Brain microvascular endothelial cell (primary cell): ENCODE measurements at regions not wholly inside any gene's neighbourhood (a gene's known extent, or its start where the extent isn't known, plus 50 kb on each side); places are given as distances from the start of the nearest gene placed in this dataset.
A peak's percentile ranks its signal among the peaks of the same experiment; 100 is the strongest.
"Not testable (repeated sequence)": the region's sequence is repeated elsewhere in the genome, so short reads cannot be mapped to it uniquely, and the experiment has no call there.

ENCODE experiments used
- DNase-seq: peaks from one replicate; pipeline ENCODE4 v3.0.0-alpha.2; 2020
- H3K27ac ChIP-seq: fragments of 250-450 bp; sonication (Bioruptor Pico); 2 replicates; pipeline ENCODE4 v1.5.1; 2020; ENCODE audit warnings: mild to moderate bottlenecking, moderate library complexity
- H3K27me3 ChIP-seq: fragments of 250-450 bp; sonication (Bioruptor Pico); replicated peaks from 2 replicates; pipeline ENCODE4 v1.5.1; 2020; ENCODE audit warnings: mild to moderate bottlenecking
- H3K36me3 ChIP-seq: fragments of 250-450 bp; sonication (Bioruptor Pico); replicated peaks from 2 replicates; pipeline ENCODE4 v1.5.1; 2020; ENCODE audit warnings: mild to moderate bottlenecking
- H3K4me3 ChIP-seq: 2 replicates; pipeline ENCODE4 v1.5.1; 2011; ENCODE audit warnings: low read depth, mild to moderate bottlenecking, control low read depth, low read length, moderate library complexity
- in situ Hi-C: cut with HindIII; loops from 2 replicates; pipeline ENCODE4 v1.10.0; 2017; ENCODE audit warnings: low sequenced_read_pairs, low pct_ligation_motif_present
- TF ChIP-seq, protein P1 (sequence below): IDR thresholded peaks from 2 replicates; pipeline ENCODE4 v1.5.1; 2011; ENCODE audit warnings: low read depth, mild to moderate bottlenecking, moderate library complexity, low read length, control low read depth, inconsistent platforms; ENCODE audit errors: missing control alignments

- H3K27ac ChIP-seq = no peak overlapping the region
- no peaks in the 10 kb centered on the region for H3K36me3 ChIP-seq
- in situ Hi-C loops = no loop called here
- no peak overlapping the region for H3K4me3 ChIP-seq
- TF ChIP-seq, protein P1, sequence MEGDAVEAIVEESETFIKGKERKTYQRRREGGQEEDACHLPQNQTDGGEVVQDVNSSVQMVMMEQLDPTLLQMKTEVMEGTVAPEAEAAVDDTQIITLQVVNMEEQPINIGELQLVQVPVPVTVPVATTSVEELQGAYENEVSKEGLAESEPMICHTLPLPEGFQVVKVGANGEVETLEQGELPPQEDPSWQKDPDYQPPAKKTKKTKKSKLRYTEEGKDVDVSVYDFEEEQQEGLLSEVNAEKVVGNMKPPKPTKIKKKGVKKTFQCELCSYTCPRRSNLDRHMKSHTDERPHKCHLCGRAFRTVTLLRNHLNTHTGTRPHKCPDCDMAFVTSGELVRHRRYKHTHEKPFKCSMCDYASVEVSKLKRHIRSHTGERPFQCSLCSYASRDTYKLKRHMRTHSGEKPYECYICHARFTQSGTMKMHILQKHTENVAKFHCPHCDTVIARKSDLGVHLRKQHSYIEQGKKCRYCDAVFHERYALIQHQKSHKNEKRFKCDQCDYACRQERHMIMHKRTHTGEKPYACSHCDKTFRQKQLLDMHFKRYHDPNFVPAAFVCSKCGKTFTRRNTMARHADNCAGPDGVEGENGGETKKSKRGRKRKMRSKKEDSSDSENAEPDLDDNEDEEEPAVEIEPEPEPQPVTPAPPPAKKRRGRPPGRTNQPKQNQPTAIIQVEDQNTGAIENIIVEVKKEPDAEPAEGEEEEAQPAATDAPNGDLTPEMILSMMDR = no peak
- DNase-seq = no peak
- no peaks in the 10 kb centered on the region for H3K27me3 ChIP-seq
These were observed 230.0 kb upstream of the RGMB start for GRCh38 chr5:98543490-98543889.

DNA sequence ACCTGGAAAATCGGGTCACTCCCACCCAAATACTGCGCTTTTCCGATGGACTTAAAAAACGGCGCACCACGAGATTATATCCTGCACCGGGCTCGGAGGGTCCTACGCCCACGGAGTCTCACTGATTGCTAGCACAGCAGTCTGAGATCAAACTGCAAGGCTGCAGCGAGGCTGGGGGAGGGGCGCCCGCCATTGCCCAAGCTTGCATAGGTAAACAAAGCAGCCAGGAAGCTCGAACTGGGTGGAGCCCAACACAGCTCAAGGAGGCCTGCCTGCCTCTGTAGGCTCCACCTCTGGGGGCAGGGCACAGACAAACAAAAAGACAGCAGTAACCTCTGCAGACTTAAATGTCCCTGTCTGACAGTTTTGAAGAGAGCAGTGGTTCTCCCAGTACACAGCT lies 226.5 kb upstream of the RGMB start:
- H3K27me3 ChIP-seq, H3K27ac ChIP-seq, H3K36me3 ChIP-seq, H3K4me3 ChIP-seq, DNase-seq, in situ Hi-C loops: not testable (repeated sequence)

DNA sequence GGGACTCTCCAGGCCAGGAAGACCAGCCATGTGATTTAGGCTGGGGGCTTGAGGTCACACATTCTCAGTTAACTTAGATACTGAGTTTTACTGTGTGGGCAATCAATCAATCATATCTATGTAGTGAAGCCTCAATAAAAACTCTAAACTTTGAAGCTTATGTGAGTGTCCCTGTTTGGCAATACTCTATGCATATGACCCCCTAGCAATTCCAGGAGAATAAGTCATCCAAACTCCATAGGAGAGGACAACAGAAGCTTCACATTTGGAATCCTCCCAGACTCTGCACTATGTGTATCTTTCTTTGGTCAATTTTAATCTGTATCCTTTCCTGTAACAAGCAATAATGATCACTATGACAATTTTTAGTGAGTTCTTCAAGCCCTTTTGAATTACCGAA lies 216.8 kb upstream of the RGMB start:
- Histone ChIP-seq H3K27ac (no peak overlapping the region), H3K4me3 (no peak overlapping the region), H3K27me3 (no peaks in the 10 kb centered on the region), H3K36me3 (no peaks in the 10 kb centered on the region)
- DNase-seq = no peak
- in situ Hi-C loops = no loop called here
- TF ChIP-seq, protein P1 = no peak

DNA sequence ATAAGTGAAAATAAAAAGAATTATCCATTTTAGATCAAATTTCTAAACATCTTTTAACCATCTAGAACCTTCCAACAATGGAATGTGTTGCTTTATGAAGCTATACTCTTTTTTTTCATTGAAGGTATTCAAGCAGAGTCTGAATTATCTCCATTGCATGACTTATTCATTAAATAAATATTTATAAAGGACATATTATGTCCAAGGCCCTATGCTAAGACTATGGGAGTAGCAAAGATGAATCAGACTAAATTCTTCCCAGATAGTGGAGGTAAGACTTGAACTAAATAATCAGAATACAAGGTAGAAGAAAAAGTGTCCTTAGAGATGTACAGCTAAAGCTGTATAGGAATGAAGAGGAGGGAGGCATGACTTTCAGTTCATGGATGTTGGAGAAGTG lies 215.5 kb upstream of the RGMB start:
- Histone ChIP-seq H3K27me3 (no peaks in the 10 kb centered on the region), H3K27ac (peak overlapping the region; percentile 42), H3K4me3 (no peak overlapping the region), H3K36me3 (no peaks in the 10 kb centered on the region)
- TF ChIP-seq, protein P1 = no peak
- DNase-seq = no peak
- in situ Hi-C loops = no loop called here

DNA sequence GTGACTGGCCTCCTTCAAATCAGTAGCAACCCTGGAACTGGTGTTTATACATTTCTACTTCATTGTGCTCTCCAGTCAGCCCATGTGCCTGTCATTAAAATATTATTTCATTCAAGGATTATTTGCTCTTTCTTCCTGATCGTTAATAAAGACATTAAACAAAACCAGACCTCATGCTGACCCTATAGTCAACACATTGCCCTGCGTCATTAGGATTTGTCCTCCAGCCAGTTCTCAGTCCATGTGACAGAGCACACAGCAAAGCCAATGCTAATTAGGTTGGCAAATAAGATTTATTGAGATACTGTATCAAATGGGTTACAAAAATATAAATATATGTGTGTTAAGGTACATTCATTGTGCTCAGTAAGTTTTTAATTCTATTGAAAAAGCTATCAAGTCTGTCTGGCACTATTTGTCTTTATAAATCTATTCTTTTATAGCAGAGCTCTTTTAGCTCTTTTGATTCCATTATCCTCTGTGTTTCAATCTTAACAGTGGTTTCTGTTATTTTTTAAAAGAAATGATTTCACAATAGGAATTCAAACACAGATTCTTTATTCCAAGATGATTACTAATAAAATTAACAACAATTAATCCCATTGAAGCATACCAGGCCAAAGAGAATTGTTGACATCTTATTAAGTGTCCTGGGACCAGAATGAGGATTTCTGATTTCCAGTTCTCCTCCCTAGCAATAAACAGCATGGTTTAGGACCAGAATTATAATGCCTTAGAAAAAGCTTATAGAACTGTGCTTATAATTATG lies 209.4 kb upstream of the RGMB start:
- no peaks in the 10 kb centered on the region for H3K36me3 ChIP-seq
- no peak overlapping the region for H3K27ac ChIP-seq
- DNase-seq = no peak
- no peaks in the 10 kb centered on the region for H3K27me3 ChIP-seq
- no peak overlapping the region for H3K4me3 ChIP-seq
- in situ Hi-C loops = no loop called here
- TF ChIP-seq, protein P1 = no peak

DNA sequence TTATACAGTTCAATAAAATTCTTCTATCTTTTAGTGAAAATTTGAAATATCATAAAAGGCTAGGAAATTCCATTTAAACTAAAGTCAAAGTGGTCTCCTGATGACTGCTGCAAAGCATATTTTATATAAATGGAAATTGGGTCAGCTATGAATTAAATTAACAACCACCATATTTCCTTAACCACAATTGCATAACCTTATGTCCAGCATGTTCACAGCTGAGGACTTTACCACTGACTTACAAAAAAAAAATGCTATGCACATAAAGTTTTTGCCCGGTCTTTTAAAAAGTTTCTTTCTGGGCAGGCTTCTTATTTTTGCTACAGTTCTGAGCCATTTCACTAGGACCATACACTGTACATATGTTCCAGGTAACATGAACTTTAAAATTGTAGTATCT lies 208.6 kb upstream of the RGMB start:
- TF ChIP-seq, protein P1 = no peak
- H3K27ac ChIP-seq = no peak overlapping the region
- H3K4me3 ChIP-seq = no peak overlapping the region
- H3K36me3 ChIP-seq = no peaks in the 10 kb centered on the region
- in situ Hi-C loops = no loop called here
- no peaks in the 10 kb centered on the region for H3K27me3 ChIP-seq
- no peak for DNase-seq
